Type B pancreatic cell (in vitro differentiated cells): ENCODE measurements at regions not wholly inside any gene's neighbourhood (a gene's known extent, or its start where the extent isn't known, plus 50 kb on each side); places are given as distances from the start of the nearest gene placed in this dataset.

Experiments used
- DNase-seq: peaks from one replicate; pipeline ENCODE4 v3.0.0; 2021; ENCODE audit warnings: mixed read lengths; ENCODE audit not compliant: unreplicated experiment; ENCODE audit errors: extremely low spot score
- H3K27ac Mint-ChIP-seq: 2 replicates; pipeline ENCODE4 v1.8.0; 2021; ENCODE audit warnings: mild to moderate bottlenecking, mixed read lengths
- H3K27me3 Mint-ChIP-seq: 2 replicates; pipeline ENCODE4 v1.8.0; 2021; ENCODE audit warnings: mixed read lengths
- H3K36me3 Mint-ChIP-seq: 2 replicates; pipeline ENCODE4 v1.8.0; 2021; ENCODE audit warnings: mixed read lengths
- H3K4me1 Mint-ChIP-seq: one replicate; pipeline ENCODE4 v1.8.0; 2021; ENCODE audit warnings: mixed read lengths; ENCODE audit not compliant: unreplicated experiment
- H3K4me3 Mint-ChIP-seq: 2 replicates; pipeline ENCODE4 v1.8.0; 2021; ENCODE audit warnings: mild to moderate bottlenecking, mixed read lengths
- H3K9me3 Mint-ChIP-seq: 2 replicates; pipeline ENCODE4 v1.8.0; 2021; ENCODE audit warnings: mixed read lengths
- CTCF ChIP-seq: fragments of 200-600 bp; sonication (generic); conservative IDR thresholded peaks from 2 replicates; pipeline ENCODE4 v1.5.0; 2021; ENCODE audit warnings: antibody characterized with exemption, mild to moderate bottlenecking

GRCh38 chr16:85176541-85177447 lies 64.5 kb upstream of the CIBAR2 start:
- H3K27me3 Mint-ChIP-seq: peaks cover 28% of the 10 kb centered on the region
- peaks cover 17% of the 10 kb centered on the region for H3K36me3 Mint-ChIP-seq
- TF ChIP-seq CTCF: no peak
- H3K9me3 Mint-ChIP-seq: no peaks in the 10 kb centered on the region
- peaks cover 60% of the 10 kb centered on the region for H3K4me1 Mint-ChIP-seq
- H3K27ac Mint-ChIP-seq: no peak overlapping the region
- DNase-seq: no peak
- peak overlapping the region; percentile 34 for H3K4me3 Mint-ChIP-seq

- H3K4me3 Mint-ChIP-seq: peak overlapping the region; percentile 41
- H3K27ac Mint-ChIP-seq: no peak overlapping the region
- peaks cover 22% of the 10 kb centered on the region for H3K27me3 Mint-ChIP-seq
These were observed 65.2 kb upstream of the CIBAR2 start for GRCh38 chr16:85177448-85177846.

GRCh38 chr16:85178006-85178591 lies 65.8 kb upstream of the CIBAR2 start:
- no peak for TF ChIP-seq CTCF
- DNase-seq: no peak
- no peak overlapping the region for H3K4me3 Mint-ChIP-seq
- no peaks in the 10 kb centered on the region for H3K9me3 Mint-ChIP-seq
- H3K36me3 Mint-ChIP-seq: peaks cover 18% of the 10 kb centered on the region
- H3K27ac Mint-ChIP-seq: no peak overlapping the region
- peaks cover 47% of the 10 kb centered on the region for H3K4me1 Mint-ChIP-seq
- H3K27me3 Mint-ChIP-seq: peaks cover 16% of the 10 kb centered on the region

More at GRCh38 chr16:85177448-85177846, 65.2 kb upstream of the CIBAR2 start:
- no peak for TF ChIP-seq CTCF
- no peak for DNase-seq
- H3K4me1 Mint-ChIP-seq: peaks cover 53% of the 10 kb centered on the region
- H3K36me3 Mint-ChIP-seq: peaks cover 14% of the 10 kb centered on the region
- no peaks in the 10 kb centered on the region for H3K9me3 Mint-ChIP-seq

GRCh38 chr16:85178596-85178995 lies 66.3 kb upstream of the CIBAR2 start:
- Mint-ChIP-seq H3K27me3 (peaks cover 12% of the 10 kb centered on the region), H3K27ac (no peak overlapping the region), H3K4me3 (no peak overlapping the region), H3K4me1 (peaks cover 42% of the 10 kb centered on the region), H3K36me3 (peaks cover 22% of the 10 kb centered on the region), H3K9me3 (no peaks in the 10 kb centered on the region)
- no peak for DNase-seq
- no peak for TF ChIP-seq CTCF

GRCh38 chr16:85179344-85180046 lies 67.2 kb upstream of the CIBAR2 start:
- Mint-ChIP-seq H3K27me3 (peaks cover 3% of the 10 kb centered on the region), H3K27ac (no peak overlapping the region), H3K9me3 (peaks cover under 1% of the 10 kb centered on the region), H3K4me3 (no peak overlapping the region), H3K36me3 (peaks cover 26% of the 10 kb centered on the region), H3K4me1 (peaks cover 33% of the 10 kb centered on the region)
- no peak for DNase-seq
- no peak for TF ChIP-seq CTCF
